ENCODE measurements at regions not wholly inside any gene's neighbourhood (a gene's known extent, or its start where the extent isn't known, plus 50 kb on each side); places are given as distances from the start of the nearest gene placed in this dataset.

GRCh38 chr9:86764221-86764624 is 183.1 kb downstream of the GAS1 start:
- no peak for TF ChIP-seq CTCF (IDR thresholded peaks at IDR 0.05)

- no peak for TF ChIP-seq CTCF (IDR thresholded peaks at IDR 0.05)
Measured at GRCh38 chr9:86763791-86764190, 183.5 kb downstream of the GAS1 start.

- TF ChIP-seq CTCF (IDR thresholded peaks at IDR 0.05): no peak
Measured at GRCh38 chr9:86757382-86757720, 190.0 kb downstream of the GAS1 start.

- TF ChIP-seq CTCF (IDR thresholded peaks at IDR 0.05): no peak
Measured at GRCh38 chr9:86756576-86757381, 190.5 kb downstream of the GAS1 start.

GRCh38 chr9:86755561-86755941 is 191.8 kb downstream of the GAS1 start:
- no peak for TF ChIP-seq CTCF (IDR thresholded peaks at IDR 0.05)

GRCh38 chr9:86754581-86755560 is 192.4 kb downstream of the GAS1 start:
- no peak for TF ChIP-seq CTCF (IDR thresholded peaks at IDR 0.05)

- TF ChIP-seq CTCF (IDR thresholded peaks at IDR 0.05): no peak
Measured at GRCh38 chr9:86753836-86754235, 193.5 kb downstream of the GAS1 start.
